SK-N-SH (cell line): ENCODE measurements at regions not wholly inside any gene's neighbourhood (a gene's known extent, or its start where the extent isn't known, plus 50 kb on each side); places are given as distances from the start of the nearest gene placed in this dataset.

Experiments
- CTCF ChIA-PET: fragments of 300-600, 350-600 bp; formaldehyde crosslinking; extraction: SDS; loops from one replicate; lab custom pipeline; 2021; lab: Yijun Ruan, JAX
- POLR2A ChIA-PET: fragments of 350-600 bp; sonication (Branson Sonifier 250); formaldehyde crosslinking; extraction: SDS; loops from one replicate; lab custom pipeline; 2020; ENCODE audit warnings: antibody characterized with exemption, inconsistent platforms; lab: Yijun Ruan, JAX
- DNase-seq: peaks from one replicate; pipeline ENCODE4 v3.0.0; 2012
- H2AFZ ChIP-seq: fragments of 200-600 bp; sonication (generic); 2 replicates; pipeline ENCODE4 v1.8.1; 2016; ENCODE audit warnings: antibody characterized with exemption, mild to moderate bottlenecking, low read depth
- H3F3A ChIP-seq: fragments of 200-600 bp; sonication (generic); replicated peaks from 2 replicates; pipeline ENCODE3; 2016; ENCODE audit warnings: antibody characterized with exemption, mild to moderate bottlenecking; ENCODE audit not compliant: insufficient read depth
- H3K27ac ChIP-seq, 2 experiments: fragments of 200-500 bp in 1 of 2; fragments of 200-600 bp in 1 of 2; sonication (Bioruptor generic) in 1 of 2; sonication (generic), shearing (Covaris generic) in 1 of 2; 2 replicates each; pipeline versions ENCODE4 v1.5.1 to v1.6.1; 2014 to 2016; ENCODE audit warnings: low read depth in 2 of 2, inconsistent platforms in 1 of 2, low read length in 1 of 2, mild to moderate bottlenecking in 1 of 2, mixed read lengths in 1 of 2
- H3K27me3 ChIP-seq: fragments of 200-600 bp; sonication (generic), shearing (Covaris generic); 2 replicates; pipeline ENCODE4 v1.6.1; 2016; ENCODE audit warnings: mixed run types; ENCODE audit not compliant: insufficient read depth
- H3K36me3 ChIP-seq, 2 experiments: fragments of 200-500 bp in 1 of 2; fragments of 200-600 bp in 1 of 2; sonication (Bioruptor generic) in 1 of 2; sonication (generic) in 1 of 2; replicated peaks in 1 of 2; 2 replicates each; pipeline versions ENCODE3 to v1.5.1; 2014 to 2016; ENCODE audit warnings: low read length in 1 of 2, mild to moderate bottlenecking in 1 of 2; ENCODE audit not compliant: insufficient read depth in 2 of 2, control insufficient read depth in 1 of 2
- H3K4me1 ChIP-seq, 2 experiments: fragments of 200-500 bp in 1 of 2; fragments of 200-600 bp in 1 of 2; sonication (Bioruptor generic) in 1 of 2; sonication (generic), shearing (Covaris generic) in 1 of 2; 2 replicates each; pipeline versions ENCODE4 v1.5.1 to v1.6.1; 2014 to 2016; ENCODE audit warnings: low read depth in 1 of 2, low read length in 1 of 2, mixed run types in 1 of 2; ENCODE audit not compliant: insufficient read depth in 2 of 2, control insufficient read depth in 1 of 2
- H3K4me2 ChIP-seq: fragments of 200-600 bp; sonication (generic), shearing (Covaris generic); 2 replicates; pipeline ENCODE4 v1.6.1; 2017; ENCODE audit warnings: mixed run types
- H3K4me3 ChIP-seq, 2 experiments: fragments of 200-500 bp in 1 of 2; fragments of 200-600 bp in 1 of 2; sonication (Bioruptor generic) in 1 of 2; sonication (generic), shearing (Covaris generic) in 1 of 2; 2 replicates each; pipeline versions ENCODE4 v1.5.1 to v1.8.1; 2014 to 2016; ENCODE audit warnings: low read depth in 2 of 2, inconsistent platforms in 1 of 2, low read length in 1 of 2, mild to moderate bottlenecking in 1 of 2, mixed read lengths in 1 of 2, moderate library complexity in 1 of 2
- H3K79me2 ChIP-seq: fragments of 200-600 bp; sonication (generic); 2 replicates; pipeline ENCODE4 v1.8.1; 2017; ENCODE audit warnings: mild to moderate bottlenecking; ENCODE audit not compliant: insufficient read depth
- H3K9ac ChIP-seq: fragments of 200-600 bp; sonication (generic); 2 replicates; pipeline ENCODE4 v1.6.1; 2017; ENCODE audit warnings: mixed run types
- H3K9me2 ChIP-seq: fragments of 200-600 bp; sonication (generic); 2 replicates; pipeline ENCODE4 v1.6.1; 2017; ENCODE audit warnings: mixed run types
- H3K9me3 ChIP-seq: fragments of 200-600 bp; sonication (generic); 2 replicates; pipeline ENCODE4 v1.6.1; 2017; ENCODE audit warnings: mixed run types, mild to moderate bottlenecking, moderate library complexity
- H4K20me1 ChIP-seq: fragments of 200-600 bp; sonication (generic); 2 replicates; pipeline ENCODE4 v1.6.1; 2017; ENCODE audit warnings: mild to moderate bottlenecking, mixed run types; ENCODE audit not compliant: insufficient read depth
- ELF1 ChIP-seq: IDR thresholded peaks from 2 replicates; pipeline ENCODE4 v1.4.0; 2012
- FOSL2 ChIP-seq: IDR thresholded peaks from 2 replicates; pipeline ENCODE4 v1.4.0; 2012; ENCODE audit warnings: low read depth, mild to moderate bottlenecking, moderate library complexity, borderline replicate concordance
- FOXJ3 ChIP-seq: sonication (generic); formaldehyde crosslinking; IDR thresholded peaks from 2 replicates; pipeline ENCODE4 v1.5.1; 2020; ENCODE audit warnings: mild to moderate bottlenecking, missing genetic modification reagents
- FOXM1 ChIP-seq: IDR thresholded peaks from 2 replicates; pipeline ENCODE4 v1.4.0; 2012; ENCODE audit warnings: low read depth, mild to moderate bottlenecking
- GATA2 ChIP-seq: sonication (generic); formaldehyde crosslinking; IDR thresholded peaks from 2 replicates; pipeline ENCODE4 v1.5.0; 2020; ENCODE audit warnings: mild to moderate bottlenecking, missing genetic modification reagents
- JUND ChIP-seq: IDR thresholded peaks from 2 replicates; pipeline ENCODE4 v1.4.0; 2012
- MAX ChIP-seq: IDR thresholded peaks from 2 replicates; pipeline ENCODE4 v1.4.0; 2012; ENCODE audit warnings: low read depth
- MXI1 ChIP-seq: IDR thresholded peaks from 2 replicates; pipeline ENCODE4 v1.6.1; 2012; ENCODE audit warnings: mild to moderate bottlenecking, low read depth, low read length, improper control_type of control experiment
- NFIC ChIP-seq: IDR thresholded peaks from 2 replicates; pipeline ENCODE4 v1.4.0; 2012; ENCODE audit warnings: borderline replicate concordance
- PBX3 ChIP-seq: IDR thresholded peaks from 2 replicates; pipeline ENCODE4; 2012
- POLR2AphosphoS5 ChIP-seq: IDR thresholded peaks from 2 replicates; pipeline ENCODE4 v1.6.1; 2012; ENCODE audit warnings: low read depth, low read length
- RCOR1 ChIP-seq: fragments of 150-350 bp; IDR thresholded peaks from 2 replicates; pipeline ENCODE4 v1.6.1; 2017; ENCODE audit warnings: antibody characterized with exemption, low read length
- RFX5 ChIP-seq: IDR thresholded peaks from 2 replicates; pipeline ENCODE4 v1.6.1; 2012; ENCODE audit warnings: mild to moderate bottlenecking, improper control_type of control experiment, low read length
- SIN3A ChIP-seq: IDR thresholded peaks from 2 replicates; pipeline ENCODE4 v1.6.1; 2012; ENCODE audit warnings: low read depth, mild to moderate bottlenecking, low read length, moderate library complexity, borderline replicate concordance
- SMC3 ChIP-seq: IDR thresholded peaks from 2 replicates; pipeline ENCODE4 v1.6.1; 2012; ENCODE audit warnings: low read depth, low read length, improper control_type of control experiment
- TAF1 ChIP-seq: IDR thresholded peaks from 2 replicates; pipeline ENCODE4 v1.6.1; 2012; ENCODE audit warnings: low read depth, mild to moderate bottlenecking, low read length, moderate library complexity, borderline replicate concordance
- TCF12 ChIP-seq: IDR thresholded peaks from 2 replicates; pipeline ENCODE4 v1.4.0; 2012
- USF1 ChIP-seq: IDR thresholded peaks from 2 replicates; pipeline ENCODE4 v1.4.0; 2012; ENCODE audit warnings: low read depth, borderline replicate concordance
- YY1 ChIP-seq: IDR thresholded peaks from 2 replicates; pipeline ENCODE4 v1.4.0; 2012; ENCODE audit warnings: low read depth, mild to moderate bottlenecking
- WGBS: methylation state at CpG from one replicate; pipeline ENCODE4 v1.1.6; 2017; ENCODE audit warnings: low lambda C conversion rate; 5-methylcytosine and 5-hydroxymethylcytosine counted together
- TF ChIP-seq, protein P1 (sequence below): fragments of 150-350 bp; IDR thresholded peaks from 2 replicates; pipeline ENCODE4 v1.6.1; 2017; ENCODE audit warnings: antibody characterized with exemption, low read length, low read depth, borderline replicate concordance

DNA sequence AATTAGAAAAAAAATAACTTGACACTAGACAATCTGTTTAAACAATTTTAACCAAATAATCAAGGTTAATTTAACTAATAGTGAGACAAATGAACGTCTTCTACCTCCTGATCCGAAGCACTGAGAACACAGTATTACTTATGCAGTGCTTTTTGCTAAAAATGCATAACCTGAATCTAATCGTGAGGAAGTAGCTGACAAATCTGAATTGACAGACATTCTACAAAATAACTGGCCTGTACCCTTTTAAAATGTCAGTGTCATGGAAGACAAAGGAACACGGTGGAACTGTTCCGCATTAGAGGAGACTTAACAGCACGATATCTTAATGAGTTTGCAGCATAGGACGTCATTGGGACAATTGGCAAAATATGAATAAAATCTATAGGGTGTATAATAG, 631.2 kb upstream of the ZFP42 start:
- Histone ChIP-seq H3K4me3 (no peak overlapping the region), H3K4me1 (no peaks in the 10 kb centered on the region), H3K27me3 (no peaks in the 10 kb centered on the region; the same call in 1 of the 2 replicates), H3F3A (no peaks in the 10 kb centered on the region), H3K79me2 (no peaks in the 10 kb centered on the region), H3K27ac (no peak overlapping the region), H4K20me1 (no peaks in the 10 kb centered on the region), H3K9ac (no peak overlapping the region), H2AFZ (no peak overlapping the region), H3K4me2 (no peak overlapping the region), H3K36me3 (no peaks in the 10 kb centered on the region), H3K9me3 (no peaks in the 10 kb centered on the region), H3K9me2 (no peaks in the 10 kb centered on the region)
- 39% methylated on average over 7 of the region's 7 CpGs for whole genome bisulfite sequencing
- ChIA-PET POLR2A (no interaction called here), CTCF (no interaction called here)
- no peak for DNase-seq
- TF ChIP-seq FOSL2 (no peak), SMC3 (no peak), RFX5 (no peak), YY1 (no peak), TAF1 (no peak), JUND (no peak), FOXM1 (no peak), MXI1 (no peak)
- TF ChIP-seq, protein P1, sequence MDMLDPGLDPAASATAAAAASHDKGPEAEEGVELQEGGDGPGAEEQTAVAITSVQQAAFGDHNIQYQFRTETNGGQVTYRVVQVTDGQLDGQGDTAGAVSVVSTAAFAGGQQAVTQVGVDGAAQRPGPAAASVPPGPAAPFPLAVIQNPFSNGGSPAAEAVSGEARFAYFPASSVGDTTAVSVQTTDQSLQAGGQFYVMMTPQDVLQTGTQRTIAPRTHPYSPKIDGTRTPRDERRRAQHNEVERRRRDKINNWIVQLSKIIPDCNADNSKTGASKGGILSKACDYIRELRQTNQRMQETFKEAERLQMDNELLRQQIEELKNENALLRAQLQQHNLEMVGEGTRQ: no peak

DNA sequence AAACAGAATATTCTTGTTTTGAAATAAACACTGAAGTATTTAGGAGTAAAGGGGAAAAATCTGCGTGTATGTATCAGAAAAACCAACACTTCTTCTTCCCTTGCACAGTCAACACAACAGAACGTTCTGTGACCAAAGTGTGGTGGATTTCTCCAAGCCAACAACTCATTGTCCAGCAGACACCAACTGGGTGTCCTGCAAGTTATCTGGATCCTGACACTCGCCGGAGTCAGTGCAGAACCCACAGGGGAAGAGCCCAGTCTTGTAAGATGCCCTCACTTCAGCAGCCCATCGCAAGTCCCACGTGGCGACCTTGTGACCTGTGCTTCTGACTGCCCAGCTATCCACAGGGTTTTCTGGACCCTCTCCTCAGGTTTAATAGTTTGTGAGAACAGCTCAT, 630.7 kb upstream of the ZFP42 start:
- no peak overlapping the region for H3K4me2 ChIP-seq
- WGBS: 36% methylated on average over 7 of the region's 7 CpGs
- no peak overlapping the region for H3K27ac ChIP-seq
- H2AFZ ChIP-seq: no peak overlapping the region
- no peaks in the 10 kb centered on the region for H3K79me2 ChIP-seq
- no peaks in the 10 kb centered on the region; the same call in 1 of the 2 replicates for H3K27me3 ChIP-seq
- POLR2A ChIA-PET: no interaction called here
- no peaks in the 10 kb centered on the region for H3K9me2 ChIP-seq
- H3F3A ChIP-seq: no peaks in the 10 kb centered on the region
- TF ChIP-seq SIN3A (no peak), NFIC (no peak), GATA2 (CRISPR knock-in tag) (no peak)
- CTCF ChIA-PET: no interaction called here
- H3K4me1 ChIP-seq: no peaks in the 10 kb centered on the region
- no peaks in the 10 kb centered on the region for H3K9me3 ChIP-seq
- no peaks in the 10 kb centered on the region for H3K36me3 ChIP-seq
- DNase-seq: no peak
- no peak overlapping the region for H3K4me3 ChIP-seq
- H3K9ac ChIP-seq: no peak overlapping the region
- no peaks in the 10 kb centered on the region for H4K20me1 ChIP-seq

DNA sequence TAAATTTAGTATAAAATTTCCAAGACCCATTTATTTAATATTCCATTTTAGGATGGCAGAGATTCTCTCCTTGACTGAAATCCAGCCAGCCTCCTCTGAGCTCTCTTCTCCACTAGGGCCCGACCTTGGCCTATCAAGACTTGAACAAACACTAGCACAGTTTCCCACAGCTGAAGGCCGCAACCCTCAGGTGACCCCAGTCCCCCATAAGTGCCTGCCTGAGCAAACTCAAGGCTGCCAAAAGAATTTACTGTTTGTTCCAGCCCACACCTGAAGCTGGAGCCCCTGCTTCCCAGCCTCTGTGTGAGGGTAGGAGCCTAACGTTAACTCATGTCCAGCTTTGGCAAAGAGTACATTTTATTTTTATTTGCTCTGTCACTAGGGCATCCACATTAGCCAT, 629.0 kb upstream of the ZFP42 start:
- CTCF ChIA-PET: interaction anchor here (0.9 to 1.0 kb wide), 2 partner anchors 8 to 418 kb away, joined by 3 read pairs; no protein-coding TSS in a partner anchor
- Histone ChIP-seq H3K27me3 (no peaks in the 10 kb centered on the region; the same call in 1 of the 2 replicates), H3K9me3 (no peaks in the 10 kb centered on the region)
- TF ChIP-seq FOSL2 (no peak), TCF12 (no peak), FOXJ3 (CRISPR knock-in tag) (no peak), FOXM1 (no peak), TAF1 (no peak), ELF1 (no peak), POLR2AphosphoS5 (no peak), RFX5 (no peak), RCOR1 (no peak), PBX3 (no peak), USF1 (no peak), MXI1 (no peak), JUND (no peak), MAX (no peak), YY1 (no peak)
- TF ChIP-seq, protein P1: no peak

More for the DNA sequence above, 629.0 kb upstream of the ZFP42 start:
- H3F3A ChIP-seq: no peaks in the 10 kb centered on the region
- no peaks in the 10 kb centered on the region for H3K36me3 ChIP-seq
- H3K79me2 ChIP-seq: no peaks in the 10 kb centered on the region
- H4K20me1 ChIP-seq: no peaks in the 10 kb centered on the region
- H3K9ac ChIP-seq: no peak overlapping the region
- no peak for DNase-seq
- no peak overlapping the region for H3K4me2 ChIP-seq
- WGBS: 45% methylated on average over 3 of the region's 3 CpGs
- no peak overlapping the region for H3K4me3 ChIP-seq
- no peaks in the 10 kb centered on the region for H3K9me2 ChIP-seq
- POLR2A ChIA-PET: no interaction called here
- H2AFZ ChIP-seq: no peak overlapping the region
- no peak overlapping the region for H3K27ac ChIP-seq
- H3K4me1 ChIP-seq: no peaks in the 10 kb centered on the region
